Neural cell (in vitro differentiated cells): ENCODE measurements at regions not wholly inside any gene's neighbourhood (a gene's known extent, or its start where the extent isn't known, plus 50 kb on each side); places are given as distances from the start of the nearest gene placed in this dataset.

ENCODE experiments used
- CTCF ChIP-seq: fragments of 450-650 bp; IDR thresholded peaks from 2 replicates; pipeline ENCODE4 v1.5.1; 2014; ENCODE audit warnings: antibody characterized with exemption, mild to moderate bottlenecking, moderate library complexity; ENCODE audit not compliant: poor library complexity, severe bottlenecking
- RAD21 ChIP-seq: fragments of 450-650 bp; conservative IDR thresholded peaks from 2 replicates; pipeline ENCODE4 v1.6.1; 2014; ENCODE audit warnings: antibody characterized with exemption, mild to moderate bottlenecking, moderate library complexity

- TF ChIP-seq RAD21: no peak
- TF ChIP-seq CTCF: no peak
Observed at GRCh38 chr18:67875944-67876343, 359.4 kb upstream of the DSEL start.
